ENCODE measurements at regions not wholly inside any gene's neighbourhood (a gene's known extent, or its start where the extent isn't known, plus 50 kb on each side); places are given as distances from the start of the nearest gene placed in this dataset.

DNA sequence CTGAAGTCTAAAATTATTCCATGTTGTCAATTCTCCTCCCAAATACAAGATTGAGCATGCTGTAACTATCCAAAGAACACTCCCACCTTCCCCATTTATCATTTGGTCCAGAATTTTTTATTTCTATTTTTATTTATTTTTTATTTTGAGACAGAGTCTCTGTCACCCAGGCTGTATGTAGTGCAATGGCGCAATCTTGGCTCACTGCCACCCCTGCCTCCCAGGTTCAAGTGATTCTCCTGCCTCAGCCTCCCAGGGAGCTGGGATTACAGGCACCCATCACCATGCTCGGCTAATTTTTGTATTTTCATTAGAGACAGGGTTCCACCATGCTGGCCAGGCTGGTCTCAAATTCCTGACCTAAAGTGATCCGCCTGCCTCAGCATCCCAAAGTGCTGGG is 306.8 kb downstream of the KLF12 start:
- no peak for TF ChIP-seq SMC3 (conservative IDR thresholded peaks at IDR 0.05; ENCODE audit: poor library complexity)
- TF ChIP-seq, protein P1, sequence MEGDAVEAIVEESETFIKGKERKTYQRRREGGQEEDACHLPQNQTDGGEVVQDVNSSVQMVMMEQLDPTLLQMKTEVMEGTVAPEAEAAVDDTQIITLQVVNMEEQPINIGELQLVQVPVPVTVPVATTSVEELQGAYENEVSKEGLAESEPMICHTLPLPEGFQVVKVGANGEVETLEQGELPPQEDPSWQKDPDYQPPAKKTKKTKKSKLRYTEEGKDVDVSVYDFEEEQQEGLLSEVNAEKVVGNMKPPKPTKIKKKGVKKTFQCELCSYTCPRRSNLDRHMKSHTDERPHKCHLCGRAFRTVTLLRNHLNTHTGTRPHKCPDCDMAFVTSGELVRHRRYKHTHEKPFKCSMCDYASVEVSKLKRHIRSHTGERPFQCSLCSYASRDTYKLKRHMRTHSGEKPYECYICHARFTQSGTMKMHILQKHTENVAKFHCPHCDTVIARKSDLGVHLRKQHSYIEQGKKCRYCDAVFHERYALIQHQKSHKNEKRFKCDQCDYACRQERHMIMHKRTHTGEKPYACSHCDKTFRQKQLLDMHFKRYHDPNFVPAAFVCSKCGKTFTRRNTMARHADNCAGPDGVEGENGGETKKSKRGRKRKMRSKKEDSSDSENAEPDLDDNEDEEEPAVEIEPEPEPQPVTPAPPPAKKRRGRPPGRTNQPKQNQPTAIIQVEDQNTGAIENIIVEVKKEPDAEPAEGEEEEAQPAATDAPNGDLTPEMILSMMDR (IDR thresholded peaks at IDR 0.05; ENCODE audit: poor library complexity, severe bottlenecking): no peak
- TF ChIP-seq, protein P2, sequence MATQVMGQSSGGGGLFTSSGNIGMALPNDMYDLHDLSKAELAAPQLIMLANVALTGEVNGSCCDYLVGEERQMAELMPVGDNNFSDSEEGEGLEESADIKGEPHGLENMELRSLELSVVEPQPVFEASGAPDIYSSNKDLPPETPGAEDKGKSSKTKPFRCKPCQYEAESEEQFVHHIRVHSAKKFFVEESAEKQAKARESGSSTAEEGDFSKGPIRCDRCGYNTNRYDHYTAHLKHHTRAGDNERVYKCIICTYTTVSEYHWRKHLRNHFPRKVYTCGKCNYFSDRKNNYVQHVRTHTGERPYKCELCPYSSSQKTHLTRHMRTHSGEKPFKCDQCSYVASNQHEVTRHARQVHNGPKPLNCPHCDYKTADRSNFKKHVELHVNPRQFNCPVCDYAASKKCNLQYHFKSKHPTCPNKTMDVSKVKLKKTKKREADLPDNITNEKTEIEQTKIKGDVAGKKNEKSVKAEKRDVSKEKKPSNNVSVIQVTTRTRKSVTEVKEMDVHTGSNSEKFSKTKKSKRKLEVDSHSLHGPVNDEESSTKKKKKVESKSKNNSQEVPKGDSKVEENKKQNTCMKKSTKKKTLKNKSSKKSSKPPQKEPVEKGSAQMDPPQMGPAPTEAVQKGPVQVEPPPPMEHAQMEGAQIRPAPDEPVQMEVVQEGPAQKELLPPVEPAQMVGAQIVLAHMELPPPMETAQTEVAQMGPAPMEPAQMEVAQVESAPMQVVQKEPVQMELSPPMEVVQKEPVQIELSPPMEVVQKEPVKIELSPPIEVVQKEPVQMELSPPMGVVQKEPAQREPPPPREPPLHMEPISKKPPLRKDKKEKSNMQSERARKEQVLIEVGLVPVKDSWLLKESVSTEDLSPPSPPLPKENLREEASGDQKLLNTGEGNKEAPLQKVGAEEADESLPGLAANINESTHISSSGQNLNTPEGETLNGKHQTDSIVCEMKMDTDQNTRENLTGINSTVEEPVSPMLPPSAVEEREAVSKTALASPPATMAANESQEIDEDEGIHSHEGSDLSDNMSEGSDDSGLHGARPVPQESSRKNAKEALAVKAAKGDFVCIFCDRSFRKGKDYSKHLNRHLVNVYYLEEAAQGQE (IDR thresholded peaks at IDR 0.05; ENCODE audit: borderline replicate concordance): no peak
- TF ChIP-seq EP300 (conservative IDR thresholded peaks at IDR 0.05; ENCODE audit: poor library complexity, severe bottlenecking): no peak
- TF ChIP-seq EZH2 (IDR thresholded peaks at IDR 0.05; ENCODE audit: borderline replicate concordance, insufficient read depth, low read length, poor library complexity, severe bottlenecking): no peak
- TF ChIP-seq POLR2AphosphoS5 (IDR thresholded peaks at IDR 0.05): no peak
- TF ChIP-seq MXI1 (conservative IDR thresholded peaks at IDR 0.05; ENCODE audit: poor library complexity, severe bottlenecking): no peak

Measured in neural cell (in vitro differentiated cells).